ENCODE measurements at regions not wholly inside any gene's neighbourhood (a gene's known extent, or its start where the extent isn't known, plus 50 kb on each side); places are given as distances from the start of the nearest gene placed in this dataset.
A peak's percentile ranks its signal among the peaks of the same experiment; 100 is the strongest.

DNA sequence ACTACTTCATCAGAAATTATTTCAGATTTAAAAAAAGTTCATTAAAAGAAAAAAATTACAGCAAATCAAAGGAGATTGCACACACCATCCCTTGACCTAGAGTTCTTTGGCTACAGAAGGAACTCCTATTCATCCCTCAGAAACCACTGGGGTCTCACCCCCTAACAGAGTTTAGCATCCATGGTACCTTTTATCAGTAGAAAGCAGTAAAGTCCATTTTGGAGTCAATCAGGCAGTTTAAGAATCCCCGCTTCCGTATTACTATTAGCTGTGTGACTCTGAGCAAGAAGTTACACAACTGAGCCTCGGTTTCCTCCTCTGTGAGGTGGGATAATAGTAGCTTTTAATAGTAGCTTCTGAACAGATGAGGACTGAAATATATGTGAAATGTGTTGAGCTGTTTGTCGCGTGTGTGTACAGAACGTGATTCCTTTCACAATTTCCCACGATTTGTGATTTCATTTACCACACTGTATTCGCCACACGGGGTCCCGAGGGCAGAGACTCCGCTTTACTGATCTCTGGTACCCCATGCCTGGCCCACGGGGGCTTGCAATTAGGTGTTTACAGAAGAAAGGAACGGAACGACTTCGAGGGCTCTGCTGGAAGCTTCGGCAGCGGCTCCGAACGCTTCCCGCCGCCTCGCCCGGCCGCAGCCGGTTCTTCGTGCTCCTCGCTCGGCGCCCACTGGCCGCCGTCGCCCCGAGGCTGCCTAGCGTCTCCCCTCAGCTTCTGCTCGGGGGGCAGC, 72.5 kb upstream of the ZBED5 start:
- DNase-seq (ENCODE audit: low read depth in 2 of 2): no peak

DNA sequence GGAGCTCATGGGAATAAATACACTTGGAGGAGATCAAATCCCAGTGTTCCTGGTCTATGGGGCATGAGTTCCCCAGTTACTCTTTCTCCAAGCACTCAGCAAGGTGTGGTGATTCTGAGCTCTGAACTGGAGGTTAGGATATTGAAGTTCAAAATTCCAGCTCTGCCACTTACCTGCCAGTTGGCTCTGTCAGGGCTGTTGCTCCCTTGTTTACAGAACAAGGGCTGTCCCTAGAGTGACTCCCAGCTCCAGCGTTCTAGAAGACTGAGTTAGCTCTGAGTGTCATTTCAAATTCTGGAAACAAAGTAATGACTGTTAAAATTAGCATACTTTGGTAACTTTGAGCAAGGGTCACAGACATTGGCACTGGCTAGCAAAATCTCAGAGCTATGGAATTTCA, 69.7 kb upstream of the ZBED5 start:
- DNase-seq (ENCODE audit: low read depth in 2 of 2): no peak

- DNase-seq (ENCODE audit: low read depth in 2 of 2): no peak
Observed at GRCh38 chr11:10926801-10927211, 69.0 kb upstream of the ZBED5 start.

DNA sequence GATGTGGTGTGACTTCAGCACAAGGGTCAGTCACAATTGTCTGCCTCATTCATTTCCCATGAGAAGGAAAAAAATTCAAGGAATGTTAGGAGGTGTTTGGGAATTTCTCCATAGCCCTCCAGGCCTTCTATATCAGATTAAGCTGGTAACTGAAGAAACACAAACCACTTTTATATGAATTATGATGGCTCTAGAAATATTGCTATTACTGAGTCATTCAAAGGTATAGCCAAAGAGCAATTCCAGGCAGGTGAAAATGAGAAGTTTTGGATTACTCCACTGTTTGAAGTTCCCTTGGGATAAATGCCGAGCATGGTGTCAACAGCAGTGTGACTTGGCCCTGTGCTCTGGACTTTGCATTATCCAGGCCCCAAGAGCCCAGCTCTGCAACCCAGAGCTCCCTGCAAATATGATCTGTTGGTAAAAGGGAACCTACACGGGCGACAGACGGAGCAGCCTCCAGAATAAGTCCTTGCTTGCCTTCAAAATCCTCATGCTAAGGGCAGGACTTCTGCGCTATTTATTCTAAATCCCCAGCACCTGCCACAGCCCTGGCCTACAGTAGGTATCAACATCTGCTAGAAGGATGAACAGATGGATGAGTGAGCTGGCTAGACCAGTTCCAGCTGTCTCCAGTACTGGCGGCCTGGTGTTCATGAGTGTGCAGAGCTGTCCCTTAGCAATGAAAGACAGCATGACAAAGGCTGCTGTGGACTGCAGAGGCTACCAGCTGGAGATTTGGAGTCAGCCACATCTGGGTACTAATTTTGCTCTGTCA, 67.5 kb upstream of the ZBED5 start:
- no peak for DNase-seq (ENCODE audit: low read depth in 2 of 2)

DNA sequence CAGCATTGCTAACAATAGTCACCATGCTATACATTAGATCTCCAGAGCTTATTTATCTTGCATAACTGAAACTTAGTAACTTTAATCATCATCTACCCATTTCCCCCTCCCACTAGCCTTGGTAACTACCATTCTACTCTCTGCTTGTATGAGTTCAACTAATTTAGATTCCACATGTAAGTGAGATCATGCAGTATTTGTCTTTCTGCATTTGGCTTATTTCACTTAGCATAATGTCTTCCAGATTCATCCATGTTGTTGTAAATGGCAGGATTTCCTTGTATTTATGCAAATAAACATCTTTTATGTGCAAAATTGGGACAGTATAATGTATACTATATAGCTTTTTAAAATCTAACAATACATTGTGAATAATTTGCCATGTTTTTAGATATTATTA, 66.0 kb upstream of the ZBED5 start:
- DNase-seq (ENCODE audit: low read depth in 2 of 2): no peak

DNA sequence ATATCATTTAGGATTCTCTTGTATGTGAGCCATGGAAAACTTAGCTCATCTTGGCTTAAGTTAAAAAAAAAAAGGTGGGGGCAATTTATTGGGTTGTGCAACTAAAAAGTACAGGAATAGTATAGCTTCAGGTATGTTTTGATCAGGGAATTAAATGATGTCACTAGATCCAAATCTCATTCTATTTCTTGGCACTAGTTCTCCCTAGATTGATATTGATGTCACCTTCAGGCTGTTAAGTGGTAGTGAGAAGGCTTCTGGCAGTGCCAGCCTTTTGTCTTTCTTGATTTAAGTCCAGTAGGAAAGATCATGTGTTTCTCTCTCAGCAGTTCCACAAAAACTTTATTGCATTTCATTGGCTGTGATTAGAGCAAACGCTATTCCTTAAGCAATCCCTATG, 65.0 kb upstream of the ZBED5 start:
- DNase-seq (ENCODE audit: low read depth in 2 of 2): no peak

DNA sequence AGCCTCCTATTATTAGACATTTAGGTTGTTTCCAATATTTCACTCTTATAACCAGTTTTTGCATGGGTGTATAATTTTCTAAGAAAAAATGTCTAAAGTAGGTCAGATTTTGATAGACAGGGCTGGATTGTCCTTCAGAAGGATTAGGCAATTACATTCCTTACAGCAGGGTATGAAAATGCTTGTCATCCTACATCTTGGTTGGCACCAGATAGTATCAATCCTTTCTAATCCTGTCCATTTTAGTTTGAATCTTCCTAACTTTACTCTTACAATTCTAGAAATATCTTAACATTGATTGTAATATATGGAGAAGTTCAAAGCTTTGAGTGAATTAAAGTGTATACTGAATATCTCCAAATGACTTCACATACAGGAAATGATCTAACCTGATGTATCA, 63.0 kb upstream of the ZBED5 start:
- DNase-seq (ENCODE audit: low read depth in 2 of 2): no peak

DNA sequence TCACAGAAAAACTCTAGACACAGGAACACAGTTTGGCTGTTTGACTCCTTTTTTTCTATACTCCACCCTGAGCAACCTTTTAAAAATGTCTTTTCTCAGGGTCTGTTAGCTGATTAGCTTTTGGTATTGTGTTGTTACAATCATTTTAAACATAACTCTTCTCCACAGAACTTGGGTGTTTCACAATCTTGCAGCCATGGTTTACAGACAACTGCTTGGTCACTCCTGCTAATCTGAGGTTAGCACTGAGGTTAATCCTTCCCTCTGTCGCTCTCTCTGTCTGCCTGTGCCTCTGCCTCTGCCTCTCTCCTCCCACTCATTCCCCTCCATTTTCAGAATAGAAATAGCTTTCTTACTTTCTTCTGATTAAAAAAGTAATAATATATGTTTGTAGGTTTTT, 62.4 kb upstream of the ZBED5 start:
- no peak for DNase-seq (ENCODE audit: low read depth in 2 of 2)

DNA sequence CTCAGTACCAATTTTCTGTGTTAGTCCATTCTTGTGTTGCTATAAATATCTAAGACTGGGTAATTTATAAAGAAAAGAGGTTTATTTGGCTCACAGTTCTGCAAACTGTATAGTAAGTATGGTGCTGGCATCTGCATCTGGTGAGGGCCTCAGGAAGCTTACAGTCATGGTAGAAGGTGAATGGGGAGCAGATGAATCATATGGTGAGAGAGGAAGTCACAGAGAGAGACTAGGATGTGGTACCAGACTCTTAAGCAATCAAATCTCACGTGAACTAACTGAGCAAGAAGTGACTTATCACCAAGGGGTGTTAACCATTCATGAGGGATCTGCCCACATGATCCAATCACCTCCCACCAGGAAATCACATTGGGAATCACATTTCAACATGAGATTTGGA, 60.8 kb upstream of the ZBED5 start:
- no peak for DNase-seq (ENCODE audit: low read depth in 2 of 2)

DNA sequence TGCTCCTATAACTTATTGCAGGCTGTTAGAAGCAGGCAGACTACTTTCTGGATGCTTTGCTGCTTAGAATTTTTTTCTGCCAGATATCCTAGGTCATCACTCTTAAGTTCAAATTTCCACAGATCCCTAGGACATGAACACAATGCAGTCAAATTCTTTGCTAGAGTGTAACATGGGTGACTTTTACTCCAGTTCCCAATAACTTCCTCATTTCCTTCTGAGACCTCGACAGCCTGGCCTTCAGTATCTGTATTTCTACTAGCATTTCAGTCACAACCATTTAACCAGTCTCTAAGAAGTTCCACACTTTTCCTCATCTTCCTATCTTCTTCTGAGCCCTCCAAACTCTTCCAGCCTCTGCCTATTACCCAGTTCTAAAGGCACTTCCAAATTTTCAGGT, 60.4 kb upstream of the ZBED5 start:
- DNase-seq (ENCODE audit: low read depth in 2 of 2): no peak

DNA sequence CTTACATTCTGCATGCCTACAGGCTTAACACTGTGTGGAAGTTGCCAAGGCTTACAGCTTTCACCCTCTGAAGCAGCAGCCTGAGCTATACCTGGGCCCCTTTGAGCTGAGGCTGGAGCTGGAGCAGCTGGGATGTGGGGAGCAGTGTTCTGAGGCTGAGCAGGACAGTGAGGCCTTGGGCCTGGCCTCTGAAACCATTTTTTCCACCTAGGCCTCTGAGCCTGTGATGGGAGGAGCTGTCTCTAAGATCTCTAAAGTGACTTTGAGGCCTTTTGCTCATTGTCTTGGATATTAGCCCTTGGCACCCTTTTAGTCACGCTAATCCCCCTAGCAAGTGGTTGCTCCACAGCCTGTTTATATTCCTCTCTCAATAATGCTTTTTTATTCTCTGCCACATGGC, 59.9 kb upstream of the ZBED5 start:
- no peak for DNase-seq (ENCODE audit: low read depth in 2 of 2)

DNA sequence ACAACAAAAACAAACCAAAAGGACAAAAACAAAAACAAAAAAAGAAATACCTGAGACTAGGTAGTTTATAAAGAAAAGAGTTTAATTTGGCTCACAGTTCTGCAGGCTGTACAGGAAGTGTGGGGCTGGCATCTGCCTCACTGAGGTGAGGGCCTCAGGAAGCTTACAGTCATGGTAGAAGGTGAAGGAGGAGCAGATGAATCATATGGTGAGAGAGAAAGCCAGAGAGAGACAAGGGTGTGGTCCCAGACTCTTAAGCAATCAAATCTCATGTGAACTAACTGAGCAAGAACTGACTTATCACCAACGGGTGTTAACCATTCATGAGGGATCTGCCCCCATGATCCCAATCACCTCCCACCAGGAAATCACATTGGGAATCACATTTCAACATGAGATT, 58.8 kb upstream of the ZBED5 start:
- no peak for DNase-seq (ENCODE audit: low read depth in 2 of 2)

GRCh38 chr11:10914050-10914449, 56.2 kb upstream of the ZBED5 start:
- DNase-seq (ENCODE audit: low read depth in 2 of 2): no peak

GRCh38 chr11:10913075-10913474, 55.2 kb upstream of the ZBED5 start:
- no peak for DNase-seq (ENCODE audit: low read depth in 2 of 2)

DNA sequence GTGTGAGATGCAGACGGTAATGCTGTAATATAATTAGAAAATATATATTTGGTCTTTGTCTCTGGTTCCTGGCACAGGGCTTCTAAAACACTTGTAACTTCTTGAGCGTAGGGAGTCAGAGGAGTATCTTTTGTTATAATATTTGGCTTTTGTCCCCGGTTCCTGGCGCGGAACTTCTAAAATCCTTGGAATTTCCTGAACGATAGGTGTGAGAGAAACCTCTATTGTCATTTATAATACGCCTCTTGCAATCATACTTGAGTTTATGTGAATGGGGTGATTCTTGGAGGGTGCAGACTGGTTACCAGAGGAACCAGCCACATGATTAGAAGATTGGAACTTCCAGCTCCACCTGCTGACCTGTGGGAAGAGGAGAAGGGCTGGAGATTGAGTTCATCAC, 54.1 kb upstream of the ZBED5 start:
- DNase-seq (ENCODE audit: low read depth in 2 of 2): no peak

- DNase-seq (ENCODE audit: low read depth in 2 of 2): no peak
Observed at GRCh38 chr11:10909141-10909883, 51.5 kb upstream of the ZBED5 start.

GRCh38 chr11:10908215-10908951, 50.5 kb upstream of the ZBED5 start:
- peak; percentile 95 to 96 for DNase-seq (ENCODE audit: low read depth in 2 of 2)
